Mesothelial cell of epicardium (in vitro differentiated cells): ENCODE measurements at regions not wholly inside any gene's neighbourhood (a gene's known extent, or its start where the extent isn't known, plus 50 kb on each side); places are given as distances from the start of the nearest gene placed in this dataset.

ENCODE experiments used
- DNase-seq, 2 experiments: peaks; one replicate each; pipeline ENCODE4 v3.0.0; 2021; ENCODE audit warnings: low spot score in 2 of 2; ENCODE audit not compliant: unreplicated experiment in 2 of 2
- H3K27ac Mint-ChIP-seq: 2 replicates; pipeline ENCODE4 v1.8.0; 2021; ENCODE audit warnings: mixed read lengths
- H3K27me3 Mint-ChIP-seq: 2 replicates; pipeline ENCODE4 v1.8.0; 2021; ENCODE audit warnings: low read depth, mixed read lengths
- H3K36me3 Mint-ChIP-seq: 2 replicates; pipeline ENCODE4 v1.8.0; 2021; ENCODE audit warnings: mixed read lengths
- H3K4me1 Mint-ChIP-seq: 2 replicates; pipeline ENCODE4 v1.8.0; 2021; ENCODE audit warnings: mixed read lengths
- H3K4me3 Mint-ChIP-seq: 2 replicates; pipeline ENCODE4 v1.8.0; 2021; ENCODE audit warnings: mild to moderate bottlenecking, moderate library complexity, mixed read lengths
- H3K9me3 Mint-ChIP-seq: 2 replicates; pipeline ENCODE4 v1.8.0; 2021; ENCODE audit warnings: mixed read lengths
- TF ChIP-seq, protein P1 (sequence below): fragments of 200-600 bp; sonication (generic); IDR thresholded peaks from one replicate; pipeline ENCODE4 v1.5.0; 2021; ENCODE audit warnings: antibody characterized with exemption; ENCODE audit not compliant: unreplicated experiment

DNA sequence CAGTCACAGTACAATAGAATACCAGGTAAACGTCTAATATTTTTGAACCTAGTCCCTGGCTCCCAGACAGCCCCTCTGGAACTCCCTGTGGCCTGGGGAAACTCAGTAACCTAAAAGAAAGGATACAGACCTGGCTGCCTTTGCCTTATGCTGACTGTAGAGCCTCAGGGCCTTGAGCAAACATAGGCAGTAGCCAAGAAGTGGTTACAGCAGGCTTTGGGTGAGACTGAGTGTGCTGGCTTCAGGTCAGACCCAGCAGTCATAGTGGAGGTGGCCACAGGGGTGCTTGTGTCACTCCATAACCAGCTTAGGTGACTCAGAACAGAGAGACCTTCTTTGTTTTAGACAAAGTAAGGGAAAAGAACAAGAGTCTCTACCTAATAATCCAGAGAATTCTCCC is 141.8 kb upstream of the PRDX4 start:
- H3K36me3 Mint-ChIP-seq: peaks cover 4% of the 10 kb centered on the region
- no peak for DNase-seq
- TF ChIP-seq, protein P1, sequence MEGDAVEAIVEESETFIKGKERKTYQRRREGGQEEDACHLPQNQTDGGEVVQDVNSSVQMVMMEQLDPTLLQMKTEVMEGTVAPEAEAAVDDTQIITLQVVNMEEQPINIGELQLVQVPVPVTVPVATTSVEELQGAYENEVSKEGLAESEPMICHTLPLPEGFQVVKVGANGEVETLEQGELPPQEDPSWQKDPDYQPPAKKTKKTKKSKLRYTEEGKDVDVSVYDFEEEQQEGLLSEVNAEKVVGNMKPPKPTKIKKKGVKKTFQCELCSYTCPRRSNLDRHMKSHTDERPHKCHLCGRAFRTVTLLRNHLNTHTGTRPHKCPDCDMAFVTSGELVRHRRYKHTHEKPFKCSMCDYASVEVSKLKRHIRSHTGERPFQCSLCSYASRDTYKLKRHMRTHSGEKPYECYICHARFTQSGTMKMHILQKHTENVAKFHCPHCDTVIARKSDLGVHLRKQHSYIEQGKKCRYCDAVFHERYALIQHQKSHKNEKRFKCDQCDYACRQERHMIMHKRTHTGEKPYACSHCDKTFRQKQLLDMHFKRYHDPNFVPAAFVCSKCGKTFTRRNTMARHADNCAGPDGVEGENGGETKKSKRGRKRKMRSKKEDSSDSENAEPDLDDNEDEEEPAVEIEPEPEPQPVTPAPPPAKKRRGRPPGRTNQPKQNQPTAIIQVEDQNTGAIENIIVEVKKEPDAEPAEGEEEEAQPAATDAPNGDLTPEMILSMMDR: no peak
- peaks cover 4% of the 10 kb centered on the region for H3K27me3 Mint-ChIP-seq
- no peak overlapping the region for H3K4me3 Mint-ChIP-seq
- H3K27ac Mint-ChIP-seq: no peak overlapping the region
- H3K4me1 Mint-ChIP-seq: no peaks in the 10 kb centered on the region
- peaks cover 34% of the 10 kb centered on the region for H3K9me3 Mint-ChIP-seq

DNA sequence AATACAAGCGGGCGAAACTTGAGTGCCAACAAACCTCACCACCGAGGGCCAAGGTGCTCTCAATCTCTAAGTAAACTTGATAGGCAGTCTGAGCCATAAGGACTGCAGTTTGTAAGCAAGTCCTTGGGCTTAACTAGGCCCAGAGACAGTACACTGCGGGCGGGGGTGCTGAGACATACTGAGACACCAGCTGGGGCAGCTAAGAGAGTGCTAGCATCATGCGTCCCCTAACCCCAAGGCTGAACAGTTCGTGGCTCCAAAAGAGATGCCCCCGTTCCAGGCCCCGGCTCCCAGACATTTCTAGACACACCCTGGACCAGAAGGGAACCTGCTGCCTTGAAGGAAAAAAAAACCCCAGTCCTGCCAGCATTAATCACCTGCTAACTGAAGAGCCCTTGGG is 126.8 kb upstream of the PRDX4 start:
- TF ChIP-seq, protein P1: no peak
- H3K27me3 Mint-ChIP-seq: no peaks in the 10 kb centered on the region

DNA sequence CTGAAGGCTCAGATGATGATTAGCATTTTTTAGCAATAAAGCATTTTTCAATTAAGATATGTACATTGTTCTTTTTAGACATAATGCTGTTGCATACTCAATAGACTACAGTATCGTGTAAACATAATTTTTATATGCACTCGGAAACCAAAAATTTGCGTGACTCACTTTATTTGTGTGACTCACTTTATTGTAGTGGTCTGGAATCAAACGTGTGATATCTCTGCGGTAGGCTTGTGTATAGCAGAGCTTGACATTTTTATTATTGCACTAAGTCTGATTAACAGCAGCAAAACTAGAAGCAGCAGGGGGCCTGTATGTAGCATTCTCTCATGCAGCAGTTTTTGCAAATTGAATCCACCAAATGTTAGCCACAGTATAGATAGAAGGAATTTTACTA is 119.1 kb upstream of the PRDX4 start:
- Mint-ChIP-seq H3K27ac (no peak overlapping the region), H3K4me3 (no peak overlapping the region), H3K27me3 (no peaks in the 10 kb centered on the region), H3K9me3 (peaks cover 21% of the 10 kb centered on the region), H3K4me1 (peaks cover 4% of the 10 kb centered on the region), H3K36me3 (no peaks in the 10 kb centered on the region)
- TF ChIP-seq, protein P1: no peak
- no peak for DNase-seq

More for the DNA sequence above, 126.8 kb upstream of the PRDX4 start:
- H3K4me1 Mint-ChIP-seq: no peaks in the 10 kb centered on the region
- no peak for DNase-seq
- H3K4me3 Mint-ChIP-seq: no peak overlapping the region
- peaks cover 24% of the 10 kb centered on the region for H3K9me3 Mint-ChIP-seq
- H3K36me3 Mint-ChIP-seq: no peaks in the 10 kb centered on the region
- no peak overlapping the region for H3K27ac Mint-ChIP-seq

DNA sequence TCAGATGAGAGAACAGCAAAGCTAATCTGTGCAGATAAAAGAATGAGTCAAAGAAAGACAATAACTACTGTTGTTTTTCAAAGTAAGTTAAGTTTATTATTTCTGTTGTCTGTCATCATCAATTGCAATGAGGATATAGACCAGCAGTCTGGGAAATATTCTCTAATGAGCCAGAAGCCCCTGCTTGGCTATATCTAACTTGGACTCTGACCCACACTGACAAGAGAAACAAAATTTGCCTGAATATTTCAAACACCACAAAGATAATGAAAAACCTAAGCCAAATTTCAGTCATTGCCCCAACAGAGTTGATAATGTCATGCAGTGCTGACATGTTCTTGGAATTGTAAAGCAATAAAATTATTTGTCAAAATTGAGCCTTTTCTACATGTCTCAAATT is 115.0 kb upstream of the PRDX4 start:
- Mint-ChIP-seq H3K27ac (no peak overlapping the region), H3K36me3 (no peaks in the 10 kb centered on the region), H3K9me3 (peaks cover 12% of the 10 kb centered on the region), H3K27me3 (no peaks in the 10 kb centered on the region), H3K4me1 (peaks cover 6% of the 10 kb centered on the region), H3K4me3 (no peak overlapping the region)
- no peak for DNase-seq
- TF ChIP-seq, protein P1: no peak

DNA sequence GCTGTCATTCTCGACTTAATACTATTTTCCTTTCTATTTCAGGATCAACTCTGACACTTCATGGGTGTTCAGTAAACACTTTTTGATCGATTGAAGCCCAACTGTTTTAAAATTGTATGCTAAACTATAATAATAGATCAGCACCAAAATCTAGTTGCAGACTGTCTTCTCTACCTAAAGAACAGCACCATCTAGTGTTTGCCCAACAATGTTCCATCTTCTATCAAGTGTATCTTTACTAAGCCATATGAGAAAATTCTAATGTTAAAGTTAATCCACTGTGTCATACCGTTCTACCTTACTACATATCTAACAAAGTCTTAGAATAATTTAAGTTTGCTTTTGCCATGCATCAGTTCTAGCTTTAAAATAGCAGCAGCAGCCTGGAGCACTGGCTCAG is 113.0 kb upstream of the PRDX4 start:
- H3K9me3 Mint-ChIP-seq: peaks cover 29% of the 10 kb centered on the region
- no peaks in the 10 kb centered on the region for H3K27me3 Mint-ChIP-seq
- H3K27ac Mint-ChIP-seq: no peak overlapping the region
- no peaks in the 10 kb centered on the region for H3K36me3 Mint-ChIP-seq
- no peak for DNase-seq
- peaks cover 6% of the 10 kb centered on the region for H3K4me1 Mint-ChIP-seq
- no peak overlapping the region for H3K4me3 Mint-ChIP-seq
- TF ChIP-seq, protein P1: peak; percentile 59

DNA sequence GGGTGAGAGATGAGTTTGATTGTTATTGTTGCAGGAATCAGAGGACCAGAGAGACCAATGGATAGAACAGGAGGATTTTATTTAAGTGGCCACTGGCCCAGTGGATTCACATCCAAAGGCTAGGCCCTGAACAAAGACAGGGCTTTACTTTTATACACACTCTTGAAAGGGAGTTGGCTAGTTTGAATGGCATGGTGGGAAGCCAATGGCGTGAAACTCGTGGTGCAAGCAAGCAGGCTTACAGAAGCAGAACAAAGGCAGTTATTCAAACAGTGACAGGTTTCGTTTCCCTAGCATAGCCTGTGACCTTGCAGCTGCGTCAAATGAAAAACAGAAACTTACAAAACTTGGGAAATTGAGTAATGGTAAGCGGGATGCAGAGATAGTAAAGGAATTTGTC is 110.2 kb upstream of the PRDX4 start:
- Mint-ChIP-seq H3K4me1 (peaks cover 6% of the 10 kb centered on the region), H3K27me3 (no peaks in the 10 kb centered on the region), H3K36me3 (no peaks in the 10 kb centered on the region), H3K4me3 (no peak overlapping the region), H3K9me3 (peaks cover 42% of the 10 kb centered on the region), H3K27ac (no peak overlapping the region)
- TF ChIP-seq, protein P1: no peak
- DNase-seq: no peak
